HCT116 (cell line): ENCODE measurements at regions not wholly inside any gene's neighbourhood (a gene's known extent, or its start where the extent isn't known, plus 50 kb on each side); places are given as distances from the start of the nearest gene placed in this dataset.

Source experiments
- ATAC-seq: fragments of 200-7000 bp; cut with Tn5 transposase; 2 replicates; pipeline ENCODE4 v1.9.1; 2020; ENCODE audit warnings: mild to moderate bottlenecking, moderate library complexity
- BruUV-seq: library from RNA; stranded (reverse); fragments of 400-500 nt; replicated peaks from 2 replicates; lab custom pipeline; 2021; lab: Mats Ljungman, UMichigan
- CTCF ChIA-PET: fragments of 300-600 bp; sonication (Branson Sonifier 250); formaldehyde crosslinking; loops from one replicate; lab custom pipeline; 2021; ENCODE audit warnings: antibody characterized with exemption; lab: Charles Lee
- POLR2A ChIA-PET: fragments of 300-600, 350-600 bp; sonication (Branson Sonifier 250); formaldehyde crosslinking; loops from one replicate; lab custom pipeline; 2021; ENCODE audit warnings: antibody characterized with exemption; lab: Charles Lee
- RAD21 ChIA-PET, 2 experiments: fragments of 300-600 bp; sonication (Branson Sonifier 250); formaldehyde crosslinking; loops; one replicate each; lab custom pipeline; 2023; ENCODE audit warnings: low total read pairs in 2 of 2; ENCODE audit not compliant: uncharacterized antibody in 2 of 2, unreplicated experiment in 2 of 2, low non-redundant PET in 1 of 2; lab: Charles Lee
- DNase-seq: peaks from one replicate; pipeline ENCODE4 v3.0.0-alpha.2; 2010; ENCODE audit warnings: low read depth, low spot score
- H2AFZ ChIP-seq: fragments of 200-600 bp; shearing (Covaris generic), sonication (generic); 2 replicates; pipeline ENCODE4 v1.6.1; 2017; ENCODE audit warnings: low read depth, mixed run types, mixed read lengths, antibody characterized with exemption, low read length; ENCODE audit not compliant: poor library complexity, severe bottlenecking
- H3K27ac ChIP-seq: 2 replicates; pipeline ENCODE4 v1.5.1; 2012; ENCODE audit warnings: low read depth, low read length
- H3K27me3 ChIP-seq: fragments of 200-600 bp; sonication (generic); 2 replicates; pipeline ENCODE4 v1.6.1; 2016; ENCODE audit warnings: mixed run types, low read length, mixed read lengths; ENCODE audit not compliant: insufficient read depth
- H3K36me3 ChIP-seq, 2 experiments: fragments of 200-500 bp in 1 of 2; fragments of 200-600 bp in 1 of 2; sonication (Bioruptor generic) in 1 of 2; sonication (generic) in 1 of 2; 2 replicates each; pipeline versions ENCODE4 v1.5.1 to v1.6.1; 2014 to 2016; ENCODE audit warnings: low read length in 2 of 2, inconsistent platforms in 1 of 2, mixed read lengths in 1 of 2, mixed run types in 1 of 2; ENCODE audit not compliant: insufficient read depth in 2 of 2, control insufficient read depth in 1 of 2
- H3K4me1 ChIP-seq, 2 experiments: fragments of 200-600 bp in 1 of 2; sonication (generic) in 1 of 2; 2 replicates each; pipeline versions ENCODE4 v1.5.1 to v1.6.1; 2012 to 2017; ENCODE audit warnings: low read length in 2 of 2, inconsistent platforms in 1 of 2, mild to moderate bottlenecking in 1 of 2, mixed read lengths in 1 of 2, mixed run types in 1 of 2, moderate library complexity in 1 of 2; ENCODE audit not compliant: insufficient read depth in 2 of 2, control insufficient read depth in 1 of 2
- H3K4me2 ChIP-seq: fragments of 200-600 bp; sonication (generic); 2 replicates; pipeline ENCODE4 v1.6.1; 2017; ENCODE audit warnings: mixed run types, low read length, mixed read lengths
- H3K4me3 ChIP-seq, 2 experiments: fragments of 200-600 bp in 1 of 2; sonication (generic) in 1 of 2; replicated peaks in 1 of 2; 2 replicates each; pipeline ENCODE4 v1.5.1; 2011 to 2016; ENCODE audit warnings: low read length in 2 of 2, control low read depth in 1 of 2, low read depth in 1 of 2, mild to moderate bottlenecking in 1 of 2, mixed read lengths in 1 of 2, mixed run types in 1 of 2
- H3K79me2 ChIP-seq: fragments of 200-600 bp; sonication (generic); 2 replicates; pipeline ENCODE4 v1.6.1; 2017; ENCODE audit warnings: mild to moderate bottlenecking, mixed run types, low read length, moderate library complexity, mixed read lengths; ENCODE audit not compliant: insufficient read depth
- H3K9ac ChIP-seq: fragments of 200-600 bp; sonication (generic); 2 replicates; pipeline ENCODE4 v1.6.1; 2016; ENCODE audit warnings: low read length, mixed read lengths
- H3K9me2 ChIP-seq: fragments of 200-600 bp; sonication (generic), shearing (Covaris generic); 2 replicates; pipeline ENCODE4 v1.6.1; 2017; ENCODE audit warnings: mixed run types, mild to moderate bottlenecking, moderate library complexity; ENCODE audit not compliant: insufficient read depth
- H3K9me3 ChIP-seq, 2 experiments: fragments of 200-500 bp in 1 of 2; fragments of 200-600 bp in 1 of 2; sonication (Bioruptor generic) in 1 of 2; sonication (generic) in 1 of 2; 2 replicates each; pipeline ENCODE4 v1.6.1; 2014 to 2017; ENCODE audit warnings: low read length in 2 of 2, mixed read lengths in 2 of 2, inconsistent platforms in 1 of 2, low read depth in 1 of 2, mild to moderate bottlenecking in 1 of 2, mixed run types in 1 of 2, moderate library complexity in 1 of 2; ENCODE audit not compliant: control insufficient read depth in 1 of 2, insufficient read depth in 1 of 2
- H4K20me1 ChIP-seq: fragments of 200-600 bp; sonication (generic), shearing (Covaris generic); 2 replicates; pipeline ENCODE4 v1.6.1; 2017; ENCODE audit warnings: mixed run types, mild to moderate bottlenecking, moderate library complexity; ENCODE audit not compliant: insufficient read depth
- CBX3 ChIP-seq: IDR thresholded peaks from 2 replicates; pipeline ENCODE4 v1.6.1; 2012; ENCODE audit warnings: low read depth
- CEBPB ChIP-seq: IDR thresholded peaks from 2 replicates; pipeline ENCODE4 v1.6.1; 2012; ENCODE audit warnings: low read depth
- CTCF ChIP-seq, 3 experiments: fragments of 200-600 bp in 1 of 3; sonication (generic) in 1 of 3; IDR thresholded peaks in 2 of 3; conservative IDR thresholded peaks in 1 of 3; 2 replicates each; pipeline ENCODE4 v1.5.1; 2012 to 2017; ENCODE audit warnings: low read depth in 2 of 3, low read length in 2 of 3, antibody characterized with exemption in 1 of 3, borderline replicate concordance in 1 of 3, control low read depth in 1 of 3, mild to moderate bottlenecking in 1 of 3, mixed read lengths in 1 of 3, mixed run types in 1 of 3, moderate library complexity in 1 of 3; ENCODE audit not compliant: insufficient read depth in 1 of 3
- EGR1 ChIP-seq: IDR thresholded peaks from 2 replicates; pipeline ENCODE4 v1.6.1; 2012; ENCODE audit warnings: low read depth
- EZH2phosphoT487 ChIP-seq: fragments of 200-600 bp; IDR thresholded peaks from 2 replicates; pipeline ENCODE4 v1.6.1; 2018; ENCODE audit warnings: antibody characterized with exemption, borderline replicate concordance
- JUND ChIP-seq: IDR thresholded peaks from 2 replicates; pipeline ENCODE4 v1.6.1; 2012
- MAX ChIP-seq: IDR thresholded peaks from 2 replicates; pipeline ENCODE4 v1.6.1; 2012
- POLR2A ChIP-seq: IDR thresholded peaks from 2 replicates; pipeline ENCODE4 v1.7.0; 2011; ENCODE audit warnings: borderline replicate concordance; ENCODE audit not compliant: insufficient read depth, insufficient read length; ENCODE audit errors: extremely low read depth
- RAD21 ChIP-seq: IDR thresholded peaks from 2 replicates; pipeline ENCODE4 v1.6.1; 2012; ENCODE audit warnings: low read depth, mild to moderate bottlenecking
- SP1 ChIP-seq: IDR thresholded peaks from 2 replicates; pipeline ENCODE4 v1.6.1; 2012; ENCODE audit warnings: low read depth
- SRF ChIP-seq: IDR thresholded peaks from 2 replicates; pipeline ENCODE4 v1.6.1; 2012; ENCODE audit warnings: low read depth
- YY1 ChIP-seq: IDR thresholded peaks from 2 replicates; pipeline ENCODE4 v1.6.1; 2011; ENCODE audit warnings: low read length, low read depth, moderate library complexity, mild to moderate bottlenecking; ENCODE audit not compliant: insufficient replicate concordance; ENCODE audit errors: extremely low read depth
- ZBTB33 ChIP-seq: IDR thresholded peaks from 2 replicates; pipeline ENCODE4 v1.6.1; 2011; ENCODE audit warnings: mild to moderate bottlenecking, low read length, moderate library complexity; ENCODE audit not compliant: insufficient replicate concordance; ENCODE audit errors: extremely low read depth
- ZFX ChIP-seq: fragments of 450-650 bp; IDR thresholded peaks from 2 replicates; pipeline ENCODE4 v1.6.1; 2017
- ZNF274 ChIP-seq: fragments of 200-500 bp; sonication (Bioruptor generic); IDR thresholded peaks from 2 replicates; pipeline ENCODE4 v1.6.1; 2014; ENCODE audit warnings: mild to moderate bottlenecking, low read depth, low read length, inconsistent platforms
- intact Hi-C: fragments of 100-400 bp; cut with micrococcal nuclease; formaldehyde crosslinking; loops from 2 replicates; pipeline ENCODE4 v1.10.0; 2022
- TF ChIP-seq, protein P1 (sequence below): IDR thresholded peaks from 2 replicates; pipeline ENCODE4 v1.6.1; 2012

DNA sequence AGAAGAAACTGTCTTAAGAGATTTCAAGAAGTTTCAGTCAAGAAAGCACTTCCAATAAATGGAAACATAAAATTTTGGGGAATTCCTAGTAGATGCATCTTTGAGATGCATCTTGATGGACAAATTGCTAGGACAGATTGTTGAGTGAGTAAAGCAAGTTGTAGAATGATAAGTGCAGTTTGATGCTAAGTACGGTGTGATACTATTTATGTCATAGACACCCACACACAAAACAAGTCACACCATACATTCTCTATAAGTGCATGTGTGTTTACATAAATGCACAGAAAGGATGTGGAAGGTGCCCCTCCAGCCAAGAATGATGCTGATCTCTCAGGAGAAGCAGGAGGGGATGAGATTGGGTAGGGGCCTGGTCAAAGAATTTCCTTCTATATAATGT, 375.7 kb downstream of the FOXO1 start (continued):
- TF ChIP-seq SP1 (no peak), POLR2A (no peak), CBX3 (no peak), SRF (no peak), ZBTB33 (no peak), ZNF274 (no peak), RAD21 (no peak), MAX (no peak), EGR1 (no peak), EZH2phosphoT487 (no peak)

GRCh38 chr13:40292108-40292507, 374.3 kb downstream of the FOXO1 start:
- no peaks in the 10 kb centered on the region for H3K36me3 ChIP-seq
- TF ChIP-seq, protein P1, sequence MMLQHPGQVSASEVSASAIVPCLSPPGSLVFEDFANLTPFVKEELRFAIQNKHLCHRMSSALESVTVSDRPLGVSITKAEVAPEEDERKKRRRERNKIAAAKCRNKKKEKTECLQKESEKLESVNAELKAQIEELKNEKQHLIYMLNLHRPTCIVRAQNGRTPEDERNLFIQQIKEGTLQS, result no peak
- TF ChIP-seq CTCF (IDR thresholded peaks at IDR 0.05 in 2 of 3, conservative IDR thresholded peaks at IDR 0.05 in 1 of 3; ENCODE audit: borderline replicate concordance in 1 of 3, insufficient read depth in 1 of 3, low read depth in 2 of 3, low read length in 2 of 3) (no peak), SRF (no peak), SP1 (no peak), EGR1 (no peak), CEBPB (no peak), ZNF274 (no peak), RAD21 (no peak), YY1 (no peak), MAX (no peak), JUND (no peak), EZH2phosphoT487 (no peak), ZFX (no peak)
- no peaks in the 10 kb centered on the region for H3K4me1 ChIP-seq
- ChIA-PET RAD21 (no interaction called here), POLR2A (no interaction called here), CTCF (no interaction called here)
- no peak overlapping the region for H2AFZ ChIP-seq
- no peaks in the 10 kb centered on the region for H4K20me1 ChIP-seq
- H3K79me2 ChIP-seq, result no peaks in the 10 kb centered on the region
- no peak overlapping the region for H3K4me3 ChIP-seq
- H3K9me2 ChIP-seq, result no peaks in the 10 kb centered on the region
- H3K9ac ChIP-seq, result no peak overlapping the region
- no peaks in the 10 kb centered on the region for H3K27me3 ChIP-seq
- ATAC-seq, result no peak
- no TSS peak for BruUV-seq
- H3K27ac ChIP-seq, result no peak overlapping the region
- no peak overlapping the region for H3K4me2 ChIP-seq
- peaks cover 3 to 10% of the 10 kb centered on the region in 2 experiments; a peak in 2 of 4 replicates for H3K9me3 ChIP-seq
- no peak for DNase-seq
- intact Hi-C loops, result no loop called here
